ENCODE measurements at regions not wholly inside any gene's neighbourhood (a gene's known extent, or its start where the extent isn't known, plus 50 kb on each side); places are given as distances from the start of the nearest gene placed in this dataset.

DNA sequence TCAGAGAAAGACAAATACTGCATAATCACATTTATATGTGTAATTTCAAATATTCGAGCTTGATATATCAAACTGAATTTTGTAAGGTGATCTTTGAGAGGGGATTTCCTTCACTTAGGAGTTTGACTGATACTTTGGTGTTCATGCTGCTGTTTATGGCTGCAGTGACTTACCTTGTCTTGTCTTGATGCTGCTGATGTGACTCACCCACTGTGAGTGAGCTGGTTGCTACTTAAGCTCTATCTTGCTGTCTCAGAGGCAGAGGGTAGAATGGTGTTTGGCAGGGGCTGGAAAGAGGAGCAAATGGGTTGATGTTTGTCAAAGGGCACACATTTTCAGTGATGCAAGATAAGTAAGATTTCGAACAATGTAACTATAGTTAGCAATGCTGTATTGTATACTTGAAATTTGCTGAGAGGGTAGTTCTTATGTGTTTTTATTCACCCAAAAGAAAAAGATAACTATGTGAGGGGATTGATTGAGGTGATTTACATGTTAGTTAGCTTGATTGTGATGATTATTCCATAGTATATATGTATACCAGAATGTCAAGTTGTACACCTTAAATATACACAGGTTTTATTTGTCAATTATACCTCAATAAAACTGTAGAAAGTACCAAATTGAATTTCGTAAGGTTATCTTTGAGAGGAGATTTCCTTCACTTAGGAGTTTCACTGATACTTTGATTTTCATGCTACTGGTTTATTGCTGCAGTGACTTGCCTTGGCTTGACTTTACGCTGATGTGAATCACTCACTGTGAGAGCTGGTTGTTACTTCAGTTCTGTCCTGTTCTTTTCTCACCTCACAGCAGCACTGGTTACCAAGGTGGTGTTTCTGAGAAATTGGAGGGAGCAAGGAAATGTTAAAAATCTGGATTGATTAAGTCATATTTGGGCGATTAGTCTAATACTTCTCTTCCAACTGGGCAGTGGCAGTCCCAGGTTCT, 94.5 kb upstream of the SLC5A9 start:
- Histone ChIP-seq H3K4me3 (ENCODE audit: insufficient read depth, low read length) (no peak overlapping the region), H3K27ac (ENCODE audit: low read depth, low read length) (no peak overlapping the region), H3K79me2 (ENCODE audit: insufficient read depth, low read length) (no peaks in the 10 kb centered on the region), H3K4me1 (ENCODE audit: insufficient read depth, low read length) (no peaks in the 10 kb centered on the region), H2AFZ (ENCODE audit: low read length) (no peak overlapping the region), H4K20me1 (ENCODE audit: insufficient read depth, low read length) (no peaks in the 10 kb centered on the region), H3K27me3 (ENCODE audit: insufficient read depth, low read length) (no peaks in the 10 kb centered on the region), H3K36me3 (ENCODE audit: insufficient read depth, low read length) (no peaks in the 10 kb centered on the region), H3K9me3 (ENCODE audit: low read depth, low read length) (no peaks in the 10 kb centered on the region), H3K4me2 (ENCODE audit: insufficient read depth, low read length) (no peak overlapping the region)
- DNase-seq (ENCODE audit: insufficient read length, low spot score, missing footprints) = no peak
- TF ChIP-seq, protein P1, sequence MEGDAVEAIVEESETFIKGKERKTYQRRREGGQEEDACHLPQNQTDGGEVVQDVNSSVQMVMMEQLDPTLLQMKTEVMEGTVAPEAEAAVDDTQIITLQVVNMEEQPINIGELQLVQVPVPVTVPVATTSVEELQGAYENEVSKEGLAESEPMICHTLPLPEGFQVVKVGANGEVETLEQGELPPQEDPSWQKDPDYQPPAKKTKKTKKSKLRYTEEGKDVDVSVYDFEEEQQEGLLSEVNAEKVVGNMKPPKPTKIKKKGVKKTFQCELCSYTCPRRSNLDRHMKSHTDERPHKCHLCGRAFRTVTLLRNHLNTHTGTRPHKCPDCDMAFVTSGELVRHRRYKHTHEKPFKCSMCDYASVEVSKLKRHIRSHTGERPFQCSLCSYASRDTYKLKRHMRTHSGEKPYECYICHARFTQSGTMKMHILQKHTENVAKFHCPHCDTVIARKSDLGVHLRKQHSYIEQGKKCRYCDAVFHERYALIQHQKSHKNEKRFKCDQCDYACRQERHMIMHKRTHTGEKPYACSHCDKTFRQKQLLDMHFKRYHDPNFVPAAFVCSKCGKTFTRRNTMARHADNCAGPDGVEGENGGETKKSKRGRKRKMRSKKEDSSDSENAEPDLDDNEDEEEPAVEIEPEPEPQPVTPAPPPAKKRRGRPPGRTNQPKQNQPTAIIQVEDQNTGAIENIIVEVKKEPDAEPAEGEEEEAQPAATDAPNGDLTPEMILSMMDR (IDR thresholded peaks at IDR 0.05; ENCODE audit: extremely low read depth, low read depth, low read length) = no peak

DNA sequence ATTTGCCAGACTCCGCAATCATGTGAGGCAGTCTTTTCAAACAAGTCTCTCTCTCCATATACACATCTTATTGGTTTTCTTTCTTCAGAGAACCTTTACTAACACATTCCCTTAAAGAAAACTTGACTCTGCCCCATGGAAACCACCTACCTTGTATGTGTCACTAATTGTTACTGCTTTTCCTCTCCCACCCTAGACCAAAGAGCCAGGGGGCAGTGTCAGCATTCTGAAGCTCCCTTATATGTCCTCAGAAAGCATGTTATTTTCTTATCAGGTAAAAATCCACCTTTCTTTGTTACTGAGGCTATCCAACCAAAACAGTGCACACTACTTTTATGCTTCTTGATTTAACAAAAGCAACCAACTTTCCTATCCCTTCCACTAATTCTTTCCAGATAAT, 98.9 kb upstream of the SLC5A9 start:
- Histone ChIP-seq H3K9me3 (ENCODE audit: low read depth, low read length) (no peaks in the 10 kb centered on the region), H3K79me2 (ENCODE audit: insufficient read depth, low read length) (no peaks in the 10 kb centered on the region), H4K20me1 (ENCODE audit: insufficient read depth, low read length) (no peaks in the 10 kb centered on the region), H3K4me3 (ENCODE audit: insufficient read depth, low read length) (no peak overlapping the region), H3K27me3 (ENCODE audit: insufficient read depth, low read length) (no peaks in the 10 kb centered on the region), H2AFZ (ENCODE audit: low read length) (no peak overlapping the region), H3K36me3 (ENCODE audit: insufficient read depth, low read length) (no peaks in the 10 kb centered on the region), H3K4me1 (ENCODE audit: insufficient read depth, low read length) (no peaks in the 10 kb centered on the region), H3K4me2 (ENCODE audit: insufficient read depth, low read length) (no peak overlapping the region), H3K27ac (ENCODE audit: low read depth, low read length) (no peak overlapping the region)
- DNase-seq (ENCODE audit: insufficient read length, low spot score, missing footprints) = no peak
- TF ChIP-seq, protein P1 (IDR thresholded peaks at IDR 0.05; ENCODE audit: extremely low read depth, low read depth, low read length) = no peak

DNA sequence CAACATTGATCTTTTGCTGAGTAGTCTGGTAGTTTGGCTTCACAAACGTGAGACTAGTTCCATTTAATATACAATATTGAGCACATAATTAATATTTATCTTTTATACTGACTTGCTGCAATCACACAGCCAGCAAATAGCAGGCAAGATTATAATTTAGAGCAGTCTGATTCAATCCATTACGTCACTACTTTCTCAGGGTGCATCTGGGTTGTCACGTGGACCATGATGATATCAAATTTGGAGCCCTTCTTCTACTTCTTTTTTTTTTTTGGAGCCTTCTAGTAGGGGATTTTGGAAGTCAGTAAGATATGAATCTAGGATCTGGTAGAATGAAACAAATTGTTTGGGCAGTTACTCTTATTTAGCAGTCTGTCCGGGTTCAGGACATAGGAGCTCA, 100.6 kb upstream of the SLC5A9 start:
- Histone ChIP-seq H3K27me3 (ENCODE audit: insufficient read depth, low read length) (no peaks in the 10 kb centered on the region), H3K27ac (ENCODE audit: low read depth, low read length) (no peak overlapping the region), H3K36me3 (ENCODE audit: insufficient read depth, low read length) (no peaks in the 10 kb centered on the region), H3K79me2 (ENCODE audit: insufficient read depth, low read length) (no peaks in the 10 kb centered on the region), H3K4me3 (ENCODE audit: insufficient read depth, low read length) (no peak overlapping the region), H3K4me2 (ENCODE audit: insufficient read depth, low read length) (no peak overlapping the region), H4K20me1 (ENCODE audit: insufficient read depth, low read length) (no peaks in the 10 kb centered on the region), H3K9me3 (ENCODE audit: low read depth, low read length) (no peaks in the 10 kb centered on the region), H2AFZ (ENCODE audit: low read length) (no peak overlapping the region), H3K4me1 (ENCODE audit: insufficient read depth, low read length) (no peaks in the 10 kb centered on the region)
- DNase-seq (ENCODE audit: insufficient read length, low spot score, missing footprints) = no peak
- TF ChIP-seq, protein P1 (IDR thresholded peaks at IDR 0.05; ENCODE audit: extremely low read depth, low read depth, low read length) = no peak

DNA sequence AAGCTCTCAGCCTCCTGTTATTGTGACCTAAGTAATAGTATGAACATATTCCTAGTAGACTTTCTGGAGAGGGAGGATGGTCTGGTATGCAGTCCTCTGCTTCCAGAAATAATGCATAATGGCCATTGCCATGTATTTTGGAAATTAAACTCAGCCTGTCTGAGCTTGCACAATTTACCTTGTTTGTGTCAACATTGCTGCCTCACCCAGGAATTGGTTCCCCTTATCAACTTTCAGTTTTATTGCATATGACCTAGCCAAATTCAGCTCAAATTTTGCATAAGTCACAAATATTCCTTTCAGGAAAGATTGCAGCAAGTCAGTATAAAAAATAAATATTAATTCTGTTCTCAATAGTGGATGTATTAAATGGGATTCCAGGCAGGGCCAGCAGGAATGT, 101.9 kb upstream of the SLC5A9 start:
- Histone ChIP-seq H3K4me1 (ENCODE audit: insufficient read depth, low read length) (no peaks in the 10 kb centered on the region), H3K79me2 (ENCODE audit: insufficient read depth, low read length) (no peaks in the 10 kb centered on the region), H3K4me3 (ENCODE audit: insufficient read depth, low read length) (no peak overlapping the region), H3K36me3 (ENCODE audit: insufficient read depth, low read length) (no peaks in the 10 kb centered on the region), H3K4me2 (ENCODE audit: insufficient read depth, low read length) (no peak overlapping the region), H4K20me1 (ENCODE audit: insufficient read depth, low read length) (no peaks in the 10 kb centered on the region), H3K9me3 (ENCODE audit: low read depth, low read length) (no peaks in the 10 kb centered on the region), H3K27ac (ENCODE audit: low read depth, low read length) (no peak overlapping the region), H2AFZ (ENCODE audit: low read length) (no peak overlapping the region), H3K27me3 (ENCODE audit: insufficient read depth, low read length) (no peaks in the 10 kb centered on the region)
- no peak for DNase-seq (ENCODE audit: insufficient read length, low spot score, missing footprints)
- TF ChIP-seq, protein P1 (IDR thresholded peaks at IDR 0.05; ENCODE audit: extremely low read depth, low read depth, low read length) = no peak

Measured in osteoblast (primary cell).